ENCODE measurements at regions not wholly inside any gene's neighbourhood (a gene's known extent, or its start where the extent isn't known, plus 50 kb on each side); places are given as distances from the start of the nearest gene placed in this dataset.

DNA sequence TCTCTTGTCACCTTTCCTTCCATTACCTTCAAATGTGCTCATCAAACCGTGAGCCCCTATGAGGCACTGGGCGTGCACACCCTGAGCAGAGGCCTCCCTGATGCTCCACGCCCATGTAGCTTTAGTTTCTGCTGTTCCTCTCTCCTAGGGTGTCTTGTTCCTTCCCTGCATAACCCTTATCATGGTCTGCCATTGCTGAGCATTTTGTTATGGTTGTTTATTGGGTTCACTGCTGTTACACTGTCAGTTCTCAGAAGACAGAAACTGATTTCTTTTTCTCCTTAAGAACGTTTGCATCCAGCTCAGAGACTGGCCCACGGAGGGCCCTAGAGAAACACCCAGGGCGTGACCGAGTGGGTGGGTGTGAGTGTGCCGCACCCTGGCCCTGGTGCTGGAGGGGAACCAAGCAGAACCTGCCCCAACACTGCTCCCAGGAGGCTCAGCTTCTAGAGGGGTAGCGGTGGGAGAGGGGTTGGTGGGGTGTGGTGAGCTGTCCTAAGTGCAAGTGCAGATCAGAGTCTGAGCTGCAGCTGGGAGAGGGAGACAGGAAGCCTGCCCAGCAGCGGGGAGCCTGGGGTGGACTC lies 61.4 kb upstream of the URI1 start:
- TF ChIP-seq CTCF (IDR thresholded peaks at IDR 0.05 in 4 of 5, conservative IDR thresholded peaks at IDR 0.05 in 1 of 5): no peak
- no peak for TF ChIP-seq POLR2A (IDR thresholded peaks at IDR 0.05)

All from gastrocnemius medialis (tissue), 4 donors.